GM18507 (cell line): ENCODE measurements at regions not wholly inside any gene's neighbourhood (a gene's known extent, or its start where the extent isn't known, plus 50 kb on each side); places are given as distances from the start of the nearest gene placed in this dataset.
"Not testable (repeated sequence)": the region's sequence is repeated elsewhere in the genome, so short reads cannot be mapped to it uniquely, and the experiment has no call there.

Experiments used
- DNase-seq: peaks from one replicate; pipeline ENCODE4 v3.0.0; 2011; ENCODE audit warnings: low read depth; ENCODE audit not compliant: insufficient read length; ENCODE audit errors: extremely low spot score
- FAIRE-seq: peaks from 2 replicates; lab custom pipeline; 2011; peaks lifted over from hg19 to GRCh38; lab: Jason Lieb, UNC

DNA sequence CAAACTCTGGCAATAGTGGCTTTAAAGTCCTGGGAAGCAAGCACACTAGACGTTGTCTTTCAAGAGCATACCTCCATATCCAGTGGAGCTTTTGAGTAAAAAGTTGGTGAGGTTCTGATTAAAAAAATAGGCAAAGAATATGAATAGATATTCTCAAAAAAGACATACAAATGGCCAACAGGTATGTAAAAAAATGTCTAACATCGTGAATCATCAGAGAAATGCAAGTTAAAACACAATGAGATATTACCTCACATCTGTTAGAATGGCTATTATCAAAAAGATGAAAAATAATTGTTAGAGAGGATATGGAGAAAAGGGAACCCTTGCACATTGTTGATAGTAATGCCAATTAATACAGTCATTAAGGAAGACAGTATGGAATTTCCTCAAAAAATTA, 407.1 kb downstream of the MDFIC start:
- FAIRE-seq (no peak), DNase-seq (no peak)

GRCh38 chr7:115328018-115328417, 406.1 kb downstream of the MDFIC start:
- no peak for FAIRE-seq

DNA sequence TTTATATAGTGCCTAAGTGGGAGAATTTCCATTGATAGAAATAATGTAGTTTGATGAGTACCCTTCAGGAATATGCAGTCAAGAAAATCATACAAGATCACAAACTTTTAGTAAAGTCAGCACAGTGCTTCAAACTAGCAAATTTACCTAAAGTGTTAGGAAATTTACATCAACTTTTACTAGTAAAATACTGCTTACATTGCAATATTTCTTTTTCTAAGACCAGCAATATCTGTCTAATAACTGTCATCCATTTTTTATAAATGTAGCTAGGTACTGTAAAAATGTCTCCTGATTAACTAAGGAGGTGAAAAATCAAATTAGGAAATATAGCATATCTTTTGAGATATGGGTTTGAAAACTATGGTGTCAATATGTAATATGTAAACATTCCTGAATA, 405.4 kb downstream of the MDFIC start:
- no peak for DNase-seq
- no peak for FAIRE-seq

More at GRCh38 chr7:115328018-115328417, 406.1 kb downstream of the MDFIC start:
- DNase-seq = no peak

GRCh38 chr7:115319541-115319940, 397.6 kb downstream of the MDFIC start:
- FAIRE-seq = no peak
- DNase-seq = no peak

DNA sequence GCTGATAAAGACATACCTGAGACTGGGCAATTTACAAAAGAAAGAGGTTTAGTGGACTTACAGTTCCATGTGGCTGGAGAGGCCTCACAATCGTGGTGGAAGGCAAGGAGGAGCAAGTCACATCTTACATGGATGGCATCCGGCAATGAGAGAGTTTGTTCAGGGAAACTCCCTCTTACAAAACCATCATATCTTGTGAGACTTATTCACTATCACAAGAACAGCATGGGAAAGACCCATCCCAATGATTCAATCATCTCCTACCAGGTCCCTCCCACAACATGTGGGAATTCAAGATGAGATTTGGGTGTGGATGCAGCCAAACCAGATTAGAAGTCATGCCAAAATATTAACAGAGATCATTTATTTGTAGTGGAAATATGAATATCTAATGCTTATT, 388.4 kb downstream of the MDFIC start:
- FAIRE-seq, DNase-seq: not testable (repeated sequence)

GRCh38 chr7:115306586-115306985, 384.7 kb downstream of the MDFIC start:
- FAIRE-seq (no peak), DNase-seq (no peak)

DNA sequence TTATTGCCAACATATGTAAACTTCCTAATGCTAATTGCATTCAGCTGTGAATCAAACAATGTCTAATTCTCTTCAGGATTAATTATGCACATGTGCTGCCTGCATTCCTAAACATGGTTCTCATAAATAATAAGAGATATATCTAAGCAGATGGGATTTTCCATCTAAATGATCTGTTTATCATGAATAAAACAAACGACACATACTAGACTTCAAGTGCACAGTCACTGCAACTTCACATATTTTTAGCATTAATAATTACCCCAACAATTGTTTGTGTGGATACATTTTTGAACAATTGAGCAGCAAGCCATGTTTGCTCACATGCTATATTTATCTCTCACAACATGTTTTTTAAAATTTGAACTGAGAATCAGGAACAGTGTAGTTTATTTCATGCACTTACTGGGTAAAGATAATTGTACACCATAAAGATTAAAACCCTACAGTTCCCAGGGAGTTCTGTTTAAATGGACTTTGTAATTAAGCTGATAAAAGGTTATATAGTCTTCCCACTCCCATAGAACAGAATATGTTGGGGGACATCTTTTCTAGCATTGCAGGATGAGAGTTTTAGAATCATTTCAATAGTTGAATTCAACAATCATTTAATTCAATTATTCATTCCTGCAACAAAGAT, 378.5 kb downstream of the MDFIC start:
- FAIRE-seq = no peak
- no peak for DNase-seq

- DNase-seq = no peak
- FAIRE-seq = no peak
Measured at GRCh38 chr7:115299397-115300037, 377.6 kb downstream of the MDFIC start.

DNA sequence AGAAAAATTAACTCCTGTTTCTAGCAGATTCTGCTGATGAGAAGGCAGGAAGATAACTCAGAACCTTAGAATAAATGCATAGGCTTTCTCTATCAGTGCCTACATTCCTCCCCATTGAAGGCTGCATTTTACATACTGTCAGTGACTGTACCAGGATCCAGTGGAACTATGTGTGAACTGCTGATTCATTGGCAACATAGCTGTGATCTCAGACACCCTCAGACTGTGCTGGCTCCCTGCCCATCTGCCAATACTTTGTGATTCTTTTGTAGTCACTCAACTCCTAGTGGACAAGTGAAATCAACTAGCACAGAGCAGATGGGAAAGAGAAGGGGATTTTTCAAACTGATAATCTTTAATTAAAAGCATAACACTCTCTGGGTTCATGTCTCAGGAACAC, 375.8 kb downstream of the MDFIC start:
- DNase-seq (no peak), FAIRE-seq (no peak)

- FAIRE-seq (no peak), DNase-seq (no peak)
Measured at GRCh38 chr7:115293628-115294240, 371.8 kb downstream of the MDFIC start.

- DNase-seq (no peak), FAIRE-seq (no peak)
Measured at GRCh38 chr7:115292381-115292780, 370.5 kb downstream of the MDFIC start.

DNA sequence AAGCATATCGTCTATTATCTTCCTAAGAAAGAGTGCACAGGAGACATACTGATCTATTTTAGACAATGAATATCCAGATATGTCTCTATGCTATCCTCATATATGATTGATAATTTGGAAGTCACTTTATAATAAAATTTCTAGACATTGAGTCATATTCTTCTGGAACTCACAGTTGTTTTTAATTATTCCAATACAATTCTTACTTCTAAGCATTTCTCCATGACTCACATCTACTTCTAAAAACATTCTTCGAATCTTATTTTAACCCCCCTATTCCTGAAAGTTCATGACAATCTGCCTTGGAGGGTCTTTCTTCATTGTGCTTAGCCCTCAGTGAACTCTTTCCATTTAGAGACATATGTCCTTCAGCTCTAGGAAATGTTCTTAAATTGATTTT, 368.1 kb downstream of the MDFIC start:
- FAIRE-seq = no peak

GRCh38 chr7:115276791-115277190, 354.9 kb downstream of the MDFIC start:
- FAIRE-seq (no peak), DNase-seq (no peak)

More for the DNA sequence above, 368.1 kb downstream of the MDFIC start:
- DNase-seq = no peak

GRCh38 chr7:115273855-115274254, 352.0 kb downstream of the MDFIC start:
- not testable (repeated sequence) for DNase-seq, FAIRE-seq

- no peak for FAIRE-seq
- no peak for DNase-seq
Measured at GRCh38 chr7:115273139-115273772, 351.4 kb downstream of the MDFIC start.

- no peak for FAIRE-seq
Measured at GRCh38 chr7:115271332-115272235, 349.7 kb downstream of the MDFIC start.

DNA sequence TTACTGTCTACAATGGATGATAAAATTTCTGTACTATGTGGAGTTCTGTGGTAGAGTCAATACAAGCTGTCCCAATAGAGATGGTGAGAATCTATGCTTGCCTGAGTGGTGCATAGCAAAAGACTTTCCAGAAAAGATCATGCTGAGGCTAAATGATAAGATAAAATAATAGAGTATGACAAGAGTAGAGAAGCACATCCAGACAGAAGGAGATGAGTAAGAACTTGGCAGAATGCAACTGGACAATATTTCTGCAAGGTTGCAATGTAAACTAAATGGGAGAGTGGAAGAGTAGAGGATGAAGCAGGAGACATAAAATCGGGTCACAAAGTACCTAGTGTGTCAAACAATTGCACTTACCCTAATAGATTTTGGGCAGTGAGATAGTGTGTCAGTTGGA, 347.6 kb downstream of the MDFIC start:
- no peak for FAIRE-seq
- no peak for DNase-seq

More at GRCh38 chr7:115271332-115272235, 349.7 kb downstream of the MDFIC start:
- no peak for DNase-seq

- no peak for DNase-seq
Measured at GRCh38 chr7:115267503-115267902, 345.6 kb downstream of the MDFIC start.

GRCh38 chr7:115260381-115260780, 338.5 kb downstream of the MDFIC start:
- no peak for DNase-seq
- FAIRE-seq = no peak

More at GRCh38 chr7:115267503-115267902, 345.6 kb downstream of the MDFIC start:
- no peak for FAIRE-seq
